H1 (cell line): ENCODE measurements at regions not wholly inside any gene's neighbourhood (a gene's known extent, or its start where the extent isn't known, plus 50 kb on each side); places are given as distances from the start of the nearest gene placed in this dataset.

Source experiments
- ASH2L ChIP-seq: fragments of 200-600, 300-600 bp; sonication (generic); IDR thresholded peaks from one replicate; pipeline ENCODE4 v1.7.1; 2017; ENCODE audit warnings: low read length
- CBX8 ChIP-seq: fragments of 300-800, 300-1000 bp; sonication (generic); IDR thresholded peaks from 2 replicates; pipeline ENCODE4 v1.7.1; 2016; ENCODE audit warnings: low read depth, low read length, borderline replicate concordance
- CTCF ChIP-seq, 3 experiments: IDR thresholded peaks; 1 replicate in 2 of 3; 2 replicates in 1 of 3; pipeline versions ENCODE4 v1.5.1 to v1.6.1; 2011; ENCODE audit warnings: low read length in 3 of 3, mild to moderate bottlenecking in 3 of 3, inconsistent platforms in 2 of 3, low read depth in 1 of 3, moderate library complexity in 1 of 3; ENCODE audit not compliant: insufficient read depth in 1 of 3; ENCODE audit errors: control extremely low read depth in 1 of 3
- GABPA ChIP-seq: IDR thresholded peaks from 2 replicates; pipeline ENCODE4 v1.6.1; 2011; ENCODE audit warnings: mild to moderate bottlenecking, low read length, moderate library complexity, borderline replicate concordance; ENCODE audit not compliant: insufficient read depth
- HDAC6 ChIP-seq: IDR thresholded peaks from one replicate; pipeline ENCODE4 v1.7.1; 2012; ENCODE audit warnings: low read depth, mild to moderate bottlenecking, inconsistent platforms, low read length, moderate library complexity
- NRF1 ChIP-seq: IDR thresholded peaks from 2 replicates; pipeline ENCODE4 v1.6.1; 2011; ENCODE audit warnings: mild to moderate bottlenecking, low read depth, low read length, improper control_type of control experiment
- POU5F1 ChIP-seq: IDR thresholded peaks from 2 replicates; pipeline ENCODE4 v1.6.1; 2011; ENCODE audit warnings: low read depth, mild to moderate bottlenecking, low read length, moderate library complexity
- RXRA ChIP-seq: IDR thresholded peaks from 2 replicates; pipeline ENCODE4 v1.6.1; 2011; ENCODE audit warnings: low read depth, mild to moderate bottlenecking, low read length, moderate library complexity; ENCODE audit not compliant: insufficient read depth
- TAF7 ChIP-seq: optimal IDR thresholded peaks from 2 replicates; pipeline ENCODE3; 2011; ENCODE audit warnings: low read depth, mild to moderate bottlenecking, inconsistent platforms, low read length, moderate library complexity, borderline replicate concordance
- YY1 ChIP-seq: IDR thresholded peaks from 2 replicates; pipeline ENCODE4 v1.6.1; 2011; ENCODE audit warnings: low read depth, mild to moderate bottlenecking, low read length

GRCh38 chr4:53682908-53683307 lies 91.6 kb upstream of the LNX1 start (continued):
- no peak for TF ChIP-seq CTCF (IDR thresholded peaks at IDR 0.05; ENCODE audit: control extremely low read depth in 1 of 3, insufficient read depth in 1 of 3, low read depth in 1 of 3, low read length in 3 of 3)
- TF ChIP-seq GABPA, result no peak
- TF ChIP-seq NRF1, result no peak
- no peak for TF ChIP-seq HDAC6
- TF ChIP-seq YY1, result no peak
- no peak for TF ChIP-seq POU5F1
- TF ChIP-seq TAF7, result no peak
- TF ChIP-seq RXRA, result no peak
- TF ChIP-seq CBX8, result no peak
- TF ChIP-seq ASH2L, result no peak
- TF ChIP-seq, all 59 proteins: peak for 0
